Heart left ventricle (tissue), 16 donors: ENCODE measurements at regions not wholly inside any gene's neighbourhood (a gene's known extent, or its start where the extent isn't known, plus 50 kb on each side); places are given as distances from the start of the nearest gene placed in this dataset.

ENCODE experiments used
- ATAC-seq, 4 donors: fragments of 200-7000 bp; cut with Tn5 transposase; one replicate each; pipeline ENCODE4 v1.9.1; 2020 to 2022; ENCODE audit warnings: moderate library complexity in 4 of 4, mild to moderate bottlenecking in 3 of 4, moderate number of reproducible peaks in 1 of 4
- DNase-seq, 5 donors: peaks; one replicate each; pipeline ENCODE4 v3.0.0-alpha.2; 2020
- H3K27ac ChIP-seq, 12 donors: fragments of 200-600 bp; sonication (generic) in 4 of 12; one replicate each; pipeline versions ENCODE4 v1.5.0 to v1.8.0; 2016 to 2022; ENCODE audit warnings: mild to moderate bottlenecking in 2 of 12
- H3K27me3 ChIP-seq, 9 donors: fragments of 200-600 bp; sonication (generic) in 2 of 9; one replicate each; pipeline versions ENCODE4 v1.5.1 to v1.8.0; 2016 to 2022; ENCODE audit warnings: mild to moderate bottlenecking in 3 of 9
- H3K36me3 ChIP-seq, 9 donors: fragments of 200-600 bp; sonication (generic) in 2 of 9; one replicate each; pipeline versions ENCODE4 v1.5.0 to v1.8.0; 2018 to 2022; ENCODE audit warnings: mild to moderate bottlenecking in 2 of 9
- H3K4me1 ChIP-seq, 12 donors: fragments of 200-600 bp; sonication (generic) in 4 of 12; one replicate each; pipeline versions ENCODE4 v1.5.0 to v1.8.0; 2016 to 2022; ENCODE audit warnings: mild to moderate bottlenecking in 3 of 12
- H3K4me3 ChIP-seq, 12 donors: fragments of 200-600 bp; sonication (generic) in 4 of 12; one replicate each; pipeline versions ENCODE4 v1.5.0 to v1.8.0; 2017 to 2022; ENCODE audit warnings: mild to moderate bottlenecking in 9 of 12, moderate library complexity in 4 of 12
- H3K9me3 ChIP-seq, 12 donors: fragments of 200-600 bp; sonication (generic) in 4 of 12; one replicate each; pipeline versions ENCODE4 v1.5.0 to v1.8.0; 2016 to 2022; ENCODE audit warnings: mild to moderate bottlenecking in 1 of 12
- CTCF ChIP-seq, 12 donors: fragments of 200-600 bp; sonication (generic) in 4 of 12; IDR thresholded peaks; one replicate each; pipeline versions ENCODE4 v1.5.0 to v1.8.0; 2018 to 2022; ENCODE audit warnings: antibody characterized with exemption in 12 of 12, mild to moderate bottlenecking in 5 of 12
- POLR2A ChIP-seq, 2 donors: fragments of 450-650 bp; IDR thresholded peaks; one replicate each; pipeline ENCODE4 v1.6.1; 2017; ENCODE audit warnings: antibody characterized with exemption in 2 of 2, mild to moderate bottlenecking in 2 of 2, moderate library complexity in 2 of 2
- WGBS, 4 donors: extraction: QIAGEN DNeasy Blood & Tissue Kit in 2 of 4; methylation state at CpG; one replicate each; pipeline versions ENCODE4 v1.1.5 to v1.1.7; 2013 to 2018; 5-methylcytosine and 5-hydroxymethylcytosine counted together
- intact Hi-C, 10 donors: fragments of 100-400 bp; cut with DNase I; formaldehyde crosslinking; loops; one replicate each; pipeline versions ENCODE4 v1.11.1 to v1.14.2; 2022
- donor health status: ischemic (EF 13 %, LVEDD 7.1; RV severe dilation, severe dysfunction).
- donor health status: healthy with polysubstance abuse.
- donor health status: DM: no; HTN: yes; CAD: no.
- donor health status: DM: no; HTN: no; CAD: no.
- donor health status: ischemic (EF 25% LVEDD 6.9; RV normal size, moderate dysfunction).
- donor health status: ischemic (EF 25% LVEDD 5.7; RV mildly dilated, moderate dysfunction).
- donor health status: healthy.
- donor health status: DM: yes; HTN: yes; CAD: no.
- donor health status: ischemic (EF 35%, LVEDD 5.7; RV mildly dilated, moderate dysfunction).
- donor health status: nonischemic (EF 11% LVEDD 7.7; RV severe dilation, severe dysfunction).
- donor health status: DM: yes; HTN: yes; CAD: no.
- donor health status: PGD.
- donor health status: ischemic (EF 29% LVEDD 5.4; RV normal size, mild dysfunction).
- donor health status: nonischemic (EF 23%, LVEDD 6.1; RV moderate dilation, normal function).

- no peak for TF ChIP-seq POLR2A (IDR thresholded peaks at IDR 0.05)
- TF ChIP-seq CTCF (IDR thresholded peaks at IDR 0.05): no peak
- no peak overlapping the region for H3K27ac ChIP-seq
- DNase-seq (no peak), ATAC-seq (no peak)
- no peaks in the 10 kb centered on the region for H3K36me3 ChIP-seq
- H3K4me1 ChIP-seq: no peaks in the 10 kb centered on the region
- no peaks in the 10 kb centered on the region for H3K27me3 ChIP-seq
- H3K9me3 ChIP-seq: peaks cover 0 to 16% (median 0%) of the 10 kb centered on the region in 12 donors
- intact Hi-C loops: no loop called here
- no peak overlapping the region for H3K4me3 ChIP-seq
- WGBS, 4 donors: 71 to 84% (median 77%) methylated on average over 1 of the region's 1 CpG
Observed at GRCh38 chr3:22231061-22231460, 480.1 kb upstream of the ZNF385D start.

- Histone ChIP-seq H3K9me3 (peaks cover 0 to 5% (median 0%) of the 10 kb centered on the region in 12 donors), H3K27me3 (no peaks in the 10 kb centered on the region), H3K27ac (no peak overlapping the region), H3K4me1 (no peaks in the 10 kb centered on the region), H3K4me3 (no peak overlapping the region), H3K36me3 (no peaks in the 10 kb centered on the region)
- intact Hi-C loops: no loop called here
- WGBS, 4 donors: 56 to 61% (median 60%) methylated on average over 3 of the region's 3 CpGs
- TF ChIP-seq CTCF (IDR thresholded peaks at IDR 0.05) (no peak), POLR2A (IDR thresholded peaks at IDR 0.05) (no peak)
- ATAC-seq (no peak), DNase-seq (no peak)
Observed at GRCh38 chr3:22236490-22237270, 485.7 kb upstream of the ZNF385D start.

- no peaks in the 10 kb centered on the region for H3K4me1 ChIP-seq
- H3K27ac ChIP-seq: no peak overlapping the region
- no peaks in the 10 kb centered on the region for H3K36me3 ChIP-seq
- DNase-seq (no peak), ATAC-seq (no peak)
- TF ChIP-seq POLR2A (IDR thresholded peaks at IDR 0.05): no peak
- TF ChIP-seq CTCF (IDR thresholded peaks at IDR 0.05): no peak
- no peak overlapping the region for H3K4me3 ChIP-seq
- H3K27me3 ChIP-seq: no peaks in the 10 kb centered on the region
- 43 to 65% (median 54%) methylated on average over 4 of the region's 4 CpGs for WGBS, 4 donors
- intact Hi-C loops: no loop called here
- no peaks in the 10 kb centered on the region for H3K9me3 ChIP-seq
Observed at GRCh38 chr3:22239011-22239410, 488.0 kb upstream of the ZNF385D start.

GRCh38 chr3:22241110-22241509 is 490.1 kb upstream of the ZNF385D start:
- ATAC-seq (no peak), DNase-seq (no peak)
- no peak for TF ChIP-seq CTCF (IDR thresholded peaks at IDR 0.05)
- TF ChIP-seq POLR2A (IDR thresholded peaks at IDR 0.05): no peak
- Histone ChIP-seq H3K4me1 (no peaks in the 10 kb centered on the region), H3K9me3 (no peaks in the 10 kb centered on the region), H3K27me3 (no peaks in the 10 kb centered on the region), H3K4me3 (no peak overlapping the region), H3K27ac (no peak overlapping the region), H3K36me3 (no peaks in the 10 kb centered on the region)
- intact Hi-C loops: no loop called here
- WGBS, 4 donors: 54 to 65% (median 61%) methylated on average over 2 of the region's 2 CpGs
